NT2/D1 (cell line): ENCODE measurements at regions not wholly inside any gene's neighbourhood (a gene's known extent, or its start where the extent isn't known, plus 50 kb on each side); places are given as distances from the start of the nearest gene placed in this dataset.

Experiments used
- DNase-seq: peaks from one replicate; pipeline ENCODE4 v3.0.0-alpha.2; 2011; ENCODE audit warnings: low read depth, low spot score
- H3K27me3 ChIP-seq: 2 replicates; pipeline ENCODE4 v1.6.0; 2011; ENCODE audit warnings: mild to moderate bottlenecking; ENCODE audit not compliant: insufficient read length, insufficient read depth
- H3K36me3 ChIP-seq: 2 replicates; pipeline ENCODE4 v1.6.1; 2011; ENCODE audit warnings: mild to moderate bottlenecking, low read length, mixed read lengths; ENCODE audit not compliant: insufficient read depth, insufficient read length
- H3K4me1 ChIP-seq: 2 replicates; pipeline ENCODE4 v1.5.1; 2011; ENCODE audit not compliant: insufficient read depth, insufficient read length
- H3K4me3 ChIP-seq: 2 replicates; pipeline ENCODE4 v1.5.1; 2011; ENCODE audit warnings: low read depth; ENCODE audit not compliant: insufficient read length
- H3K9ac ChIP-seq: 2 replicates; pipeline ENCODE4 v1.6.0; 2011; ENCODE audit warnings: low read depth; ENCODE audit not compliant: insufficient read length
- H3K9me3 ChIP-seq: 2 replicates; pipeline ENCODE4 v1.5.1; 2011; ENCODE audit warnings: mild to moderate bottlenecking, low read length; ENCODE audit not compliant: insufficient read depth
- SUZ12 ChIP-seq: IDR thresholded peaks from 2 replicates; pipeline ENCODE4 v1.6.1; 2011; ENCODE audit not compliant: insufficient read length, insufficient read depth; ENCODE audit errors: extremely low read depth
- YY1 ChIP-seq: IDR thresholded peaks from 2 replicates; pipeline ENCODE4 v1.6.1; 2011; ENCODE audit not compliant: insufficient read length, insufficient read depth
- ZNF274 ChIP-seq: IDR thresholded peaks from 2 replicates; pipeline ENCODE4 v1.6.1; 2011; ENCODE audit warnings: mild to moderate bottlenecking, low read depth, low read length

- TF ChIP-seq SUZ12: no peak
- no peak for TF ChIP-seq ZNF274
- Histone ChIP-seq H3K27me3 (no peaks in the 10 kb centered on the region), H3K4me3 (no peak overlapping the region), H3K9ac (no peak overlapping the region), H3K36me3 (no peaks in the 10 kb centered on the region), H3K9me3 (no peaks in the 10 kb centered on the region), H3K4me1 (no peaks in the 10 kb centered on the region)
- no peak for DNase-seq
These were observed 344.3 kb upstream of the CDIN1 start for GRCh38 chr15:36235173-36235572.

GRCh38 chr15:36239509-36239908 lies 339.9 kb upstream of the CDIN1 start:
- no peaks in the 10 kb centered on the region for H3K36me3 ChIP-seq
- H3K9me3 ChIP-seq: no peaks in the 10 kb centered on the region
- no peak for TF ChIP-seq YY1
- TF ChIP-seq ZNF274: no peak
- no peak for TF ChIP-seq SUZ12
- DNase-seq: no peak
- no peaks in the 10 kb centered on the region for H3K27me3 ChIP-seq
- H3K4me1 ChIP-seq: no peaks in the 10 kb centered on the region
- no peak overlapping the region for H3K9ac ChIP-seq
- H3K4me3 ChIP-seq: no peak overlapping the region

- TF ChIP-seq SUZ12 (no peak), ZNF274 (no peak), YY1 (no peak)
These were observed 328.0 kb upstream of the CDIN1 start for GRCh38 chr15:36251450-36251849.

GRCh38 chr15:36252146-36252711 lies 327.2 kb upstream of the CDIN1 start:
- Histone ChIP-seq H3K4me3 (no peak overlapping the region), H3K4me1 (no peaks in the 10 kb centered on the region), H3K27me3 (no peaks in the 10 kb centered on the region), H3K9ac (no peak overlapping the region), H3K36me3 (no peaks in the 10 kb centered on the region), H3K9me3 (no peaks in the 10 kb centered on the region)
- TF ChIP-seq SUZ12 (no peak), YY1 (no peak), ZNF274 (no peak)
- no peak for DNase-seq

More at GRCh38 chr15:36251450-36251849, 328.0 kb upstream of the CDIN1 start:
- Histone ChIP-seq H3K4me1 (no peaks in the 10 kb centered on the region), H3K9me3 (no peaks in the 10 kb centered on the region), H3K4me3 (no peak overlapping the region), H3K9ac (no peak overlapping the region), H3K36me3 (no peaks in the 10 kb centered on the region), H3K27me3 (no peaks in the 10 kb centered on the region)
- DNase-seq: no peak

- no peak overlapping the region for H3K9ac ChIP-seq
- H3K9me3 ChIP-seq: no peaks in the 10 kb centered on the region
- no peaks in the 10 kb centered on the region for H3K4me1 ChIP-seq
- H3K27me3 ChIP-seq: no peaks in the 10 kb centered on the region
- no peak for DNase-seq
- H3K4me3 ChIP-seq: no peak overlapping the region
- no peak for TF ChIP-seq SUZ12
- no peak for TF ChIP-seq YY1
- TF ChIP-seq ZNF274: no peak
- no peaks in the 10 kb centered on the region for H3K36me3 ChIP-seq
These were observed 325.0 kb upstream of the CDIN1 start for GRCh38 chr15:36254426-36254825.

- Histone ChIP-seq H3K4me3 (no peak overlapping the region), H3K9ac (no peak overlapping the region), H3K9me3 (no peaks in the 10 kb centered on the region), H3K4me1 (no peaks in the 10 kb centered on the region), H3K36me3 (no peaks in the 10 kb centered on the region), H3K27me3 (no peaks in the 10 kb centered on the region)
- TF ChIP-seq YY1: no peak
- DNase-seq: no peak
These were observed 323.0 kb upstream of the CDIN1 start for GRCh38 chr15:36256404-36256807.

- H3K27me3 ChIP-seq: peaks cover 15% of the 10 kb centered on the region
- no peak for TF ChIP-seq ZNF274
- no peak for TF ChIP-seq SUZ12
- TF ChIP-seq YY1: no peak
- H3K36me3 ChIP-seq: no peaks in the 10 kb centered on the region
- no peaks in the 10 kb centered on the region for H3K4me1 ChIP-seq
- H3K9me3 ChIP-seq: no peaks in the 10 kb centered on the region
- no peak overlapping the region for H3K4me3 ChIP-seq
- no peak for DNase-seq
- H3K9ac ChIP-seq: no peak overlapping the region
These were observed 315.8 kb upstream of the CDIN1 start for GRCh38 chr15:36263666-36264065.

- no peak for TF ChIP-seq SUZ12
- no peak for TF ChIP-seq YY1
- TF ChIP-seq ZNF274: no peak
- DNase-seq: no peak
These were observed 314.0 kb upstream of the CDIN1 start for GRCh38 chr15:36265422-36265821.

More at GRCh38 chr15:36265422-36265821, 314.0 kb upstream of the CDIN1 start:
- H3K4me3 ChIP-seq: no peak overlapping the region
- H3K27me3 ChIP-seq: peaks cover 25% of the 10 kb centered on the region
- H3K9ac ChIP-seq: no peak overlapping the region
- no peaks in the 10 kb centered on the region for H3K36me3 ChIP-seq
- H3K4me1 ChIP-seq: no peaks in the 10 kb centered on the region
- H3K9me3 ChIP-seq: no peaks in the 10 kb centered on the region
